ENCODE measurements at regions not wholly inside any gene's neighbourhood (a gene's known extent, or its start where the extent isn't known, plus 50 kb on each side); places are given as distances from the start of the nearest gene placed in this dataset.

- no peak for DNase-seq (ENCODE audit: low read depth, low spot score)
- TF ChIP-seq CTCF (conservative IDR thresholded peaks at IDR 0.05), result no peak
- peaks cover 3% of the 10 kb centered on the region for H3K27me3 Mint-ChIP-seq (ENCODE audit: low read depth)
- H3K36me3 Mint-ChIP-seq (ENCODE audit: low read depth), result no peaks in the 10 kb centered on the region
- peaks cover 4% of the 10 kb centered on the region for H3K4me1 Mint-ChIP-seq
- no peak overlapping the region for H3K4me3 Mint-ChIP-seq
- no peak overlapping the region for H3K27ac Mint-ChIP-seq (ENCODE audit: unreplicated experiment)
- H3K9me3 Mint-ChIP-seq, result no peaks in the 10 kb centered on the region
These were observed 148.8 kb downstream of the SLC38A4 start for GRCh38 chr12:46676797-46677520.

GRCh38 chr12:46676396-46676795 lies 149.4 kb downstream of the SLC38A4 start:
- H3K27me3 Mint-ChIP-seq (ENCODE audit: low read depth), result peaks cover 3% of the 10 kb centered on the region

GRCh38 chr12:46675736-46676135 lies 150.1 kb downstream of the SLC38A4 start:
- Mint-ChIP-seq H3K9me3 (no peaks in the 10 kb centered on the region), H3K27me3 (ENCODE audit: low read depth) (peaks cover 3% of the 10 kb centered on the region), H3K36me3 (ENCODE audit: low read depth) (no peaks in the 10 kb centered on the region), H3K4me3 (no peak overlapping the region), H3K27ac (ENCODE audit: unreplicated experiment) (no peak overlapping the region), H3K4me1 (peaks cover 4% of the 10 kb centered on the region)
- DNase-seq (ENCODE audit: low read depth, low spot score), result no peak
- peak; percentile 79 for TF ChIP-seq CTCF (conservative IDR thresholded peaks at IDR 0.05)

More at GRCh38 chr12:46676396-46676795, 149.4 kb downstream of the SLC38A4 start:
- no peaks in the 10 kb centered on the region for H3K36me3 Mint-ChIP-seq (ENCODE audit: low read depth)
- H3K4me3 Mint-ChIP-seq, result no peak overlapping the region
- H3K4me1 Mint-ChIP-seq, result peaks cover 4% of the 10 kb centered on the region
- no peaks in the 10 kb centered on the region for H3K9me3 Mint-ChIP-seq
- no peak for TF ChIP-seq CTCF (conservative IDR thresholded peaks at IDR 0.05)
- H3K27ac Mint-ChIP-seq (ENCODE audit: unreplicated experiment), result no peak overlapping the region
- no peak for DNase-seq (ENCODE audit: low read depth, low spot score)

- peaks cover 3% of the 10 kb centered on the region for H3K27me3 Mint-ChIP-seq (ENCODE audit: low read depth)
- peaks cover 4% of the 10 kb centered on the region for H3K4me1 Mint-ChIP-seq
- no peaks in the 10 kb centered on the region for H3K9me3 Mint-ChIP-seq
- H3K27ac Mint-ChIP-seq (ENCODE audit: unreplicated experiment), result no peak overlapping the region
- no peak for TF ChIP-seq CTCF (conservative IDR thresholded peaks at IDR 0.05)
- H3K36me3 Mint-ChIP-seq (ENCODE audit: low read depth), result no peaks in the 10 kb centered on the region
- DNase-seq (ENCODE audit: low read depth, low spot score), result no peak
- no peak overlapping the region for H3K4me3 Mint-ChIP-seq
These were observed 151.0 kb downstream of the SLC38A4 start for GRCh38 chr12:46674800-46675199.

GRCh38 chr12:46674129-46674528 lies 151.7 kb downstream of the SLC38A4 start:
- Mint-ChIP-seq H3K36me3 (ENCODE audit: low read depth) (no peaks in the 10 kb centered on the region), H3K4me3 (no peak overlapping the region), H3K9me3 (no peaks in the 10 kb centered on the region), H3K27ac (ENCODE audit: unreplicated experiment) (no peak overlapping the region), H3K27me3 (ENCODE audit: low read depth) (peaks cover 3% of the 10 kb centered on the region), H3K4me1 (peaks cover 4% of the 10 kb centered on the region)
- DNase-seq (ENCODE audit: low read depth, low spot score), result no peak
- TF ChIP-seq CTCF (conservative IDR thresholded peaks at IDR 0.05), result no peak
